ENCODE measurements at regions not wholly inside any gene's neighbourhood (a gene's known extent, or its start where the extent isn't known, plus 50 kb on each side); places are given as distances from the start of the nearest gene placed in this dataset.
"Not testable (repeated sequence)": the region's sequence is repeated elsewhere in the genome, so short reads cannot be mapped to it uniquely, and the experiment has no call there.

- Histone ChIP-seq H3K4me3 (no peak overlapping the region), H3K9me3 (replicated peaks) (peaks cover 2% of the 10 kb centered on the region; the same call in 1 of the 2 replicates), H3K27ac (no peak overlapping the region), H3K27me3 (replicated peaks) (no peaks in the 10 kb centered on the region), H3K36me3 (no peaks in the 10 kb centered on the region), H3K4me1 (replicated peaks) (no peaks in the 10 kb centered on the region)
- no peak for DNase-seq (ENCODE audit: low read depth in 1 of 2, low spot score in 2 of 2)
Observed at GRCh38 chr7:52209614-52210013, 825.8 kb upstream of the POM121L12 start.

DNA sequence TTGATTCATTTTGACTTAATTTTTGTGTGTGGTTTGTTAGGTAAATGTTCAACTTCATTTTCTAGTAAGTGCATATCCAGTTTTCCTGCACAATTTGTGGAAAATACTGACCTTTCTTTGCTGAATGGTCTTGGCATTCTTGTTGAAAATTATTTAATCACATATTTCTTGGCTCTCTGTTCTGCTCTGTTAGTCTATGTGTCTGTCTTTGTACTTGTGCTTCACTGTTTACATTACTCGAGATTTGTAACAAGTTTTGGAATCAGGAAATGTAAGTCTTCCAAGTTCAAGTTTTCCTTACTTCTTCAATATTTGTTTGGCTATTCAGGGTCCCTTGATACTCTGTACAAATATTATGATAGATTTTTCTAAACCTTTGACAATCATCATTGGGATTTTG lies 838.2 kb upstream of the POM121L12 start:
- Histone ChIP-seq H3K4me3 (no peak overlapping the region), H3K27me3 (replicated peaks) (no peaks in the 10 kb centered on the region), H3K9me3 (replicated peaks) (0 out of 2 replicates have a peak, but pooled peaks cover 3% of the 10 kb centered on the region), H3K36me3 (no peaks in the 10 kb centered on the region), H3K4me1 (replicated peaks) (no peaks in the 10 kb centered on the region), H3K27ac (no peak overlapping the region)
- no peak for DNase-seq (ENCODE audit: low read depth in 1 of 2, low spot score in 2 of 2)

GRCh38 chr7:52195664-52196063 lies 839.8 kb upstream of the POM121L12 start:
- Histone ChIP-seq H3K27me3 (replicated peaks) (no peaks in the 10 kb centered on the region), H3K36me3 (no peaks in the 10 kb centered on the region), H3K9me3 (replicated peaks) (peaks cover 3% of the 10 kb centered on the region; the same call in 1 of the 2 replicates), H3K27ac (no peak overlapping the region), H3K4me1 (replicated peaks) (no peaks in the 10 kb centered on the region), H3K4me3 (no peak overlapping the region)
- DNase-seq (ENCODE audit: low read depth in 1 of 2, low spot score in 2 of 2) = no peak

GRCh38 chr7:52189153-52189778 lies 846.2 kb upstream of the POM121L12 start:
- H3K4me3 ChIP-seq = no peak overlapping the region
- no peak overlapping the region for H3K27ac ChIP-seq
- no peak for DNase-seq (ENCODE audit: low read depth in 1 of 2, low spot score in 2 of 2)

GRCh38 chr7:52184006-52184703 lies 851.3 kb upstream of the POM121L12 start:
- Histone ChIP-seq H3K4me1 (replicated peaks) (no peaks in the 10 kb centered on the region), H3K27me3 (replicated peaks) (no peaks in the 10 kb centered on the region), H3K4me3 (no peak overlapping the region), H3K9me3 (replicated peaks) (peaks cover 4% of the 10 kb centered on the region; the same call in 1 of the 2 replicates), H3K36me3 (no peaks in the 10 kb centered on the region), H3K27ac (no peak overlapping the region)
- no peak for DNase-seq (ENCODE audit: low read depth in 1 of 2, low spot score in 2 of 2)

More at GRCh38 chr7:52189153-52189778, 846.2 kb upstream of the POM121L12 start:
- no peaks in the 10 kb centered on the region for H3K27me3 ChIP-seq (replicated peaks)
- no peaks in the 10 kb centered on the region for H3K4me1 ChIP-seq (replicated peaks)
- no peaks in the 10 kb centered on the region for H3K36me3 ChIP-seq
- H3K9me3 ChIP-seq (replicated peaks) = peaks cover 4% of the 10 kb centered on the region

- no peaks in the 10 kb centered on the region for H3K36me3 ChIP-seq
- H3K4me1 ChIP-seq (replicated peaks) = no peaks in the 10 kb centered on the region
- H3K27ac ChIP-seq = no peak overlapping the region
- H3K4me3 ChIP-seq = no peak overlapping the region
- H3K9me3 ChIP-seq (replicated peaks) = no peaks in the 10 kb centered on the region; the same call in 1 of the 2 replicates
- no peak for DNase-seq (ENCODE audit: low read depth in 1 of 2, low spot score in 2 of 2)
- no peaks in the 10 kb centered on the region for H3K27me3 ChIP-seq (replicated peaks)
Observed at GRCh38 chr7:52179934-52180333, 855.5 kb upstream of the POM121L12 start.

- Histone ChIP-seq H3K27ac (no peak overlapping the region), H3K4me3 (no peak overlapping the region), H3K27me3 (replicated peaks) (no peaks in the 10 kb centered on the region), H3K36me3 (no peaks in the 10 kb centered on the region), H3K9me3 (replicated peaks) (no peaks in the 10 kb centered on the region), H3K4me1 (replicated peaks) (no peaks in the 10 kb centered on the region)
- no peak for DNase-seq (ENCODE audit: low read depth in 1 of 2, low spot score in 2 of 2)
Observed at GRCh38 chr7:52168085-52168484, 851.5 kb upstream of the COBL start.

- H3K36me3 ChIP-seq = no peaks in the 10 kb centered on the region
- no peak for DNase-seq (ENCODE audit: low read depth in 1 of 2, low spot score in 2 of 2)
- H3K27ac ChIP-seq = no peak overlapping the region
- no peaks in the 10 kb centered on the region for H3K27me3 ChIP-seq (replicated peaks)
- H3K9me3 ChIP-seq (replicated peaks) = 0 out of 2 replicates have a peak, but pooled peaks cover 2% of the 10 kb centered on the region
- H3K4me3 ChIP-seq = no peak overlapping the region
- no peaks in the 10 kb centered on the region for H3K4me1 ChIP-seq (replicated peaks)
Observed at GRCh38 chr7:52163311-52163710, 846.7 kb upstream of the COBL start.

DNA sequence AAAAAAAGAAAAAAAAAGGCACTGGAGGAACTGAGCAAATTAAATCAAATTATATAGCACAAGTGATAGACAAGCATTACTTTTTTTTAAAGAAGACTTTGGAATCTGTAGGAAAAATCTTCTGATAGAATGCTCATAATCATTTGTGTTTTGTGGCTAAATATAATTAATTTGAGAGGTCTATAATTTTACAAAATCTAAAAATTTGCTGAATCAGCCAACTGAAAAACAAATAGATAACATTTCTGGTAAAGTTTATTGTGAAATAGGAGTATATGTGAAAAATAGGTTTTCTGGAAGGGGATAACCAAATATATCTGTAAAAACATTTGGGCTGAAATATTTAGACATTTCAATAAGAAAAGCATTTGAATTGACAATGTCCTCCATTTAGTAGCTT lies 844.9 kb upstream of the COBL start:
- Histone ChIP-seq H3K27me3 (replicated peaks) (no peaks in the 10 kb centered on the region), H3K4me3 (no peak overlapping the region), H3K27ac (no peak overlapping the region), H3K4me1 (replicated peaks) (no peaks in the 10 kb centered on the region), H3K9me3 (replicated peaks) (0 out of 2 replicates have a peak, but pooled peaks cover 2% of the 10 kb centered on the region), H3K36me3 (no peaks in the 10 kb centered on the region)
- DNase-seq (ENCODE audit: low read depth in 1 of 2, low spot score in 2 of 2) = no peak

DNA sequence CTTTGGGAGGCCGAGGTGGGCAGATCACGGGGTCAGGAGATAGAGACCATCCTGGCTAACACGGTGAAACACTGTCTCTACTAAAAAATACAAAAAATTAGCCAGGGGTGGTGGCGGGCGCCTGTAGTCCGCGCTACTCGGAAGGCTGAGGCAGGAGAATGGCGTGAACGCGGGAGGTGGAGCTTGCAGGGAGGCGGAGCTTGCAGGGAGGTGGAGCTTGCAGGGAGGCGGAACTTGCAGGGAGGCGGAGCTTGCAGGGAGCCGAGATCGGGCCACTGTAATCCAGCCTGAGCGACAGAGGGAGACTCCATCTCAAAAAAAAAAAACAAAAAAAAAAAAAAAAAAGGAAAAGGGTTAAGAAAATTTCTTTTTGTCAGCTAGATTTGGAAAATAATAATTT lies 842.8 kb upstream of the COBL start:
- H3K27me3 ChIP-seq (replicated peaks); H3K36me3 ChIP-seq; H3K4me1 ChIP-seq (replicated peaks); H3K4me3 ChIP-seq; H3K9me3 ChIP-seq (replicated peaks); DNase-seq (ENCODE audit: low read depth in 1 of 2, low spot score in 2 of 2); H3K27ac ChIP-seq: not testable (repeated sequence)

DNA sequence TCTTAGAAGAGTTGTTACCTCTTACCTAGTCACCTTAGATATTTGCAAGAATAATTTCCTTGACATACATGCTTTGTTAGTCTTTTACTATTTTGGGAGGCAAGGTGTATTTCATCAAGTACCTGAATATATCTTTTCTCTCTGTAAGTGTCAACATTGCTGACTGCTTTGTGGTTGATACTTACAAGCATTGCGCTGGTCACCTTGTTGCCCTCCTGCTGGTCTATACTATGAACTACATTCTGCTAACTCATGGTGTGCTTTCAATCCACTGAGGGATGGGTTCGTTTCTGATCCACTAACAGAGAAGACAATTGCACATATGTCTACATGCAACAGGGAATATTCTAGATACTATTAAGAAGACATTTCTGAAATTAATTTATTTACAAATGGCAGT lies 837.8 kb upstream of the COBL start:
- Histone ChIP-seq H3K27me3 (replicated peaks) (no peaks in the 10 kb centered on the region), H3K36me3 (no peaks in the 10 kb centered on the region), H3K27ac (no peak overlapping the region), H3K4me3 (no peak overlapping the region), H3K4me1 (replicated peaks) (no peaks in the 10 kb centered on the region), H3K9me3 (replicated peaks) (no peaks in the 10 kb centered on the region; the same call in 1 of the 2 replicates)
- no peak for DNase-seq (ENCODE audit: low read depth in 1 of 2, low spot score in 2 of 2)

DNA sequence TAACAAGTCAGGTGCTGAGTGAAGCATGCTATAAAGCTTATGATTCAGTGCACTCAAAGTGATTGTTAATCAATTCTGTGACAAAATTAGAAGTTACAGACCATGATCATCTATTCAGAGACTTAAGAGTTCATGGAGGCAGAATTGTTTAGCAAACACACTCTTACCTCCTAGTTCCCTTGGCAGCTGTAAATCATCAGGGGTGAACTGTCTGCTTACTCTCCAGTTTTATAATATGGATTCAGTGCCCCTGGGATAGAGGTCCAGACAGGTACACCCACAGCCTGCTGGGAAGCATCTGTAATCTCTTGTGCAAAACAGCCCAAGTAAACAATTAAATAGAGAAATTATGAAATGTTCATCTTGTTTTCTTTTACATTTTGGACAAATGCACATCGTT lies 835.0 kb upstream of the COBL start:
- H3K4me3 ChIP-seq = no peak overlapping the region
- no peaks in the 10 kb centered on the region for H3K4me1 ChIP-seq (replicated peaks)
- no peak for DNase-seq (ENCODE audit: low read depth in 1 of 2, low spot score in 2 of 2)
- no peaks in the 10 kb centered on the region for H3K36me3 ChIP-seq
- H3K27me3 ChIP-seq (replicated peaks) = no peaks in the 10 kb centered on the region
- H3K9me3 ChIP-seq (replicated peaks) = no peaks in the 10 kb centered on the region; the same call in 1 of the 2 replicates
- H3K27ac ChIP-seq = no peak overlapping the region

DNA sequence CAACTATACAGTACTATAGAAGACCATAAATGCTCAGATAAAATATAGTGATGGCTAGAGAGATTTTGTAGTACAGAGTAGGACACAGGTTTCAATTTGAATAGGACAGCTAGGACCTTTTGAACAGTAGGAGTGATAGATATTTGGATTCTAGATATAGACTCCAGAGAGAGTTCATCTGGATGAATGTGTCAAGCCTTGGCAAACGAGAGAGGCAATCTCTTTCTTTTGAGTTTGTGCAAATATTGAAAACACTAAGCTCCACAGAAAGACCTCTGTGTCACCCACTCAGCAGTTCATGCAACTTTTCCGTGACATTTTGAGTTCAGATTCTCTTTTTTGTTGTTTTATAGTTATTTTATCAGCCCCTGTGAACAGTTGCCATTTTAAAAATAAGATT lies 834.3 kb upstream of the COBL start:
- H3K4me3 ChIP-seq = no peak overlapping the region
- H3K36me3 ChIP-seq = no peaks in the 10 kb centered on the region
- no peak for DNase-seq (ENCODE audit: low read depth in 1 of 2, low spot score in 2 of 2)
- H3K27ac ChIP-seq = no peak overlapping the region
- no peaks in the 10 kb centered on the region for H3K4me1 ChIP-seq (replicated peaks)
- H3K9me3 ChIP-seq (replicated peaks) = no peaks in the 10 kb centered on the region; the same call in 1 of the 2 replicates
- H3K27me3 ChIP-seq (replicated peaks) = no peaks in the 10 kb centered on the region

DNA sequence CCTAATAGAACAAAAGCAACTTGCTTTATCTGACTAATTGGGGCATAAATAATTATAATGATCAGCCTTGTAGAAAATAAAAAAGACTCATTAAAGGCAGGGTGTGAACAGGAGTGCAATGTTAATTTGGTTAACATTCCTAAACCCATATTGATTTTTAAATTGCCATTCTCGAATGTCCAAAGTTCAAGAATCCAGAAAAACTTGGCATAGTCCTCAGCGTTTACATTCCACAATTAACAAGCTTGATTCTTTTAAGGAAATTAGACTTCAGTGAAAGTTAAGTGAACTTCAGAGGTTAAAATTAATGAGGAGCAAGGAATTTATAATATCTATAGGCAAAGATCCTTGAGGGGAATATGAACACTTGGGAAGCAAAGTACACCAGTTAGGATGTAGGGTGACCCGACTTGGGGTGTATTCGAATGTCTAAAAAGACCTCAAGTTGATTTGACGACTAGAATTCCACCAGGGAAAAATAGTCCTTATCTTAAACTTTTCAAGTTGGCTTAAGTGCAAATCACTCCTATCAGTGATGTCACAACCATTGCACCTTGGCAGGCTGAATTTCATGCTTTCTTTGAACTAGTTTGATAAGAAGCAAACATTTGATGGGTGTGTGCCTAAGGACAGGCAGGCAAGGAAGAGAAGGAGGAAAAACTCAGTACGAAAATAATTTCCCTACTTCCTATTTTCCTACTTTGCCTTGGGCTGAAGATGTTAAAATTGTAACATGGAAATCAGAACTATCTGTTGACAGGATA lies 830.4 kb upstream of the COBL start:
- Histone ChIP-seq H3K9me3 (replicated peaks) (no peaks in the 10 kb centered on the region; the same call in 1 of the 2 replicates), H3K27me3 (replicated peaks) (no peaks in the 10 kb centered on the region), H3K36me3 (no peaks in the 10 kb centered on the region), H3K4me1 (replicated peaks) (no peaks in the 10 kb centered on the region), H3K4me3 (no peak overlapping the region), H3K27ac (no peak overlapping the region)
- DNase-seq (ENCODE audit: low read depth in 1 of 2, low spot score in 2 of 2) = no peak

Data from SJSA1 (cell line).